GM19463 (cell line): ENCODE measurements at regions not wholly inside any gene's neighbourhood (a gene's known extent, or its start where the extent isn't known, plus 50 kb on each side); places are given as distances from the start of the nearest gene placed in this dataset.

Experiments
- ATAC-seq: cut with Tn5 transposase; IDR thresholded peaks from one replicate; pipeline ENCODE4 v1.9.1; 2021; ENCODE audit warnings: mild to moderate bottlenecking, moderate library complexity; ENCODE audit not compliant: unreplicated experiment

GRCh38 chr13:84997858-84998257, 801.4 kb downstream of the SLITRK6 start:
- no peak for ATAC-seq

- no peak for ATAC-seq
Observed at GRCh38 chr13:84994582-84994981, 804.6 kb downstream of the SLITRK6 start.

- ATAC-seq, result no peak
Observed at GRCh38 chr13:84985860-84986259, 813.4 kb downstream of the SLITRK6 start.

GRCh38 chr13:84983321-84983720, 815.9 kb downstream of the SLITRK6 start:
- ATAC-seq, result no peak

GRCh38 chr13:84980571-84980970, 818.6 kb downstream of the SLITRK6 start:
- ATAC-seq, result no peak

GRCh38 chr13:84978851-84979250, 820.4 kb downstream of the SLITRK6 start:
- no peak for ATAC-seq

GRCh38 chr13:84973661-84974060, 825.6 kb downstream of the SLITRK6 start:
- ATAC-seq, result no peak

- ATAC-seq, result no peak
Observed at GRCh38 chr13:84972907-84973306, 826.3 kb downstream of the SLITRK6 start.

- no peak for ATAC-seq
Observed at GRCh38 chr13:84962849-84963248, 836.4 kb downstream of the SLITRK6 start.

GRCh38 chr13:84962141-84962750, 837.0 kb downstream of the SLITRK6 start:
- ATAC-seq, result no peak

GRCh38 chr13:84961023-84961422, 838.2 kb downstream of the SLITRK6 start:
- no peak for ATAC-seq

GRCh38 chr13:84959818-84960217, 839.4 kb downstream of the SLITRK6 start:
- ATAC-seq, result no peak

GRCh38 chr13:84954636-84955035, 844.6 kb downstream of the SLITRK6 start:
- no peak for ATAC-seq

- no peak for ATAC-seq
Observed at GRCh38 chr13:84951128-84951527, 848.1 kb downstream of the SLITRK6 start.

- ATAC-seq, result no peak
Observed at GRCh38 chr13:84946192-84946591, 853.0 kb downstream of the SLITRK6 start.

- ATAC-seq, result no peak
Observed at GRCh38 chr13:84940798-84941197, 858.4 kb downstream of the SLITRK6 start.

GRCh38 chr13:84940167-84940566, 859.1 kb downstream of the SLITRK6 start:
- no peak for ATAC-seq

GRCh38 chr13:84934911-84935310, 864.3 kb downstream of the SLITRK6 start:
- no peak for ATAC-seq

- ATAC-seq, result no peak
Observed at GRCh38 chr13:84933797-84934196, 865.4 kb downstream of the SLITRK6 start.

GRCh38 chr13:84931264-84931663, 868.0 kb downstream of the SLITRK6 start:
- no peak for ATAC-seq

- ATAC-seq, result no peak
Observed at GRCh38 chr13:84927442-84928169, 871.6 kb downstream of the SLITRK6 start.

- no peak for ATAC-seq
Observed at GRCh38 chr13:84925443-84925842, 873.8 kb downstream of the SLITRK6 start.

- no peak for ATAC-seq
Observed at GRCh38 chr13:84923831-84924230, 875.4 kb downstream of the SLITRK6 start.
